Activated CD4-positive, CD25-positive, alpha-beta regulatory T cell treated with anti-CD3 and anti-CD28 coated beads, Interleukin-2, amount 50 U/mL, for 24 hours (primary cell): ENCODE measurements at regions not wholly inside any gene's neighbourhood (a gene's known extent, or its start where the extent isn't known, plus 50 kb on each side); places are given as distances from the start of the nearest gene placed in this dataset.
"Not testable (repeated sequence)": the region's sequence is repeated elsewhere in the genome, so short reads cannot be mapped to it uniquely, and the experiment has no call there.

Experiments used
- ATAC-seq, 2 donors: fragments of 150-1000 bp; cut with Tn5 transposase; one replicate each; pipeline ENCODE4 v1.10.0; 2021; ENCODE audit warnings: mild to moderate bottlenecking in 1 of 2, moderate library complexity in 1 of 2

DNA sequence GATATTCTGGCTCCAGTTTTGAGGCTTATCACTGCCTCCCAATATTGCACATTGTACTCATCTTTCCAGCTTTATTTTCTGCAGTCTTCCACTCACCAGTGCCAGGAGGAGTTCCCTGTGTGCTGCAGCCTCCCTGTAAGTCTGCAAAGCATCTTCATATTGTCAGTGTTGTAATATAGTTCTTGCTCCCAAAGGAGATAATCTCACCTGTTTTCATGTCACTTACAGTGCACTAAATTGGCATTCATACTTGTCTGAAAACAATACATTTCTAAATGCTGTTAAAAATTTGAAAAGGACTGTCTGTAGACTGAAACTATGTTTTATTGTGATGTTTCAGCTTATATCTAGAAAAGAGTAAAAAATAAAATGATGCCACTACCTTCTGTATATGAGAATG, 146.8 kb upstream of the TMTC1 start:
- no peak for ATAC-seq

DNA sequence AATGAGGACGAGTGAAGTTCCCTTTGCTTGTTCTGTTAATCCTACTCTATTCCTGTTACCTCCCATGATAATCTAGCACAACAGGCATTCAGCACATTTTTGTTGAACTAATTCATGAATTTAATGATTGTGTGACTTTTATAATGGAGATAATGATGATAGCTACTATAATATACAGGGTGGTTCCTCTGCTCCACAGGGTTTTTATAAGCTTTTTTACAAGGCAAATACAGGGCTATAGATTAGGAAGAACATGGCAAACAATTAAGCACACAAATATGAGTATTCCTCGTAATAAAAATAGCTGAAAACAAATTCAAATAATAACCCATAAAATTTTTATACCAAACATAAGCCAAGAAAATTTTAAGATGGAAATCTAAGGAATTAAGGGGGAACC, 145.6 kb upstream of the TMTC1 start:
- no peak for ATAC-seq

DNA sequence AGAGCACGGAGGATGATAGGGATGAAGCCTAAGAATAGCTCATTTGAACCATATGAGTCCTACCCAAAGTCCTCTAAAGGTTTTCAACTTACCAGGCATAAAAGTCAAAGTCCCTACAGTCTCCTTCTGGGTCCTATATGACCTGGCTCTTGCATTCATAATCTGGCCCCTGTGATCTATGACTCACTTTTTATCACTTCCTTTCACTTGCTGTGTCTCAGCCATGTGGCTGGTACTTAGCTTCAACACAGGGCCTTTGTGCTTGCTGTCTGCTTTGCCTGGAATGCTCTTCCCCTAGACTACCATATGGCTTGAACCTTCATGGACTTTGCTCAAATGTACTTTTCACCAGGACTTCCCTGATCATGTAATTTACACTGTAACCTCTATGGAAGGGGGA, 137.6 kb upstream of the TMTC1 start:
- ATAC-seq = no peak

GRCh38 chr12:29908157-29908556, 124.4 kb upstream of the TMTC1 start:
- ATAC-seq = no peak

DNA sequence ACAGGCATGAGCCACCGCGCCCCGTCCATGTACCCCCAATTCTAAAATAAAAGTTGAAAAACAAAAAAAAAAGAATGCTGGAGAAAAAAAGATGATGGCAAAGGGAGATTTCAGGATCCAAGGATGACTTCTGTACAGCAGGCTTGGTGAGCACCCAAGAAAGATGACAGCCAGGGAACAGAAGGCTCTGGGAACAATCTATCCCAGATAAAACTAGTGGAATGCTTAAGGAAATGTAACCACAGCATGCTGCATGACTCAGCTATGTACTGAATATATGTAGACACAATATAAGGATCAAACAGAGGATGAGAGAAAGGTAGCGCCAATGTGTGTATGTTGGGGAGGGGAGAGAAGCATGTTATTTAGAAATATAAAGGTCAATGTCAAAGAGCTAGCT, 123.7 kb upstream of the TMTC1 start:
- no peak for ATAC-seq

DNA sequence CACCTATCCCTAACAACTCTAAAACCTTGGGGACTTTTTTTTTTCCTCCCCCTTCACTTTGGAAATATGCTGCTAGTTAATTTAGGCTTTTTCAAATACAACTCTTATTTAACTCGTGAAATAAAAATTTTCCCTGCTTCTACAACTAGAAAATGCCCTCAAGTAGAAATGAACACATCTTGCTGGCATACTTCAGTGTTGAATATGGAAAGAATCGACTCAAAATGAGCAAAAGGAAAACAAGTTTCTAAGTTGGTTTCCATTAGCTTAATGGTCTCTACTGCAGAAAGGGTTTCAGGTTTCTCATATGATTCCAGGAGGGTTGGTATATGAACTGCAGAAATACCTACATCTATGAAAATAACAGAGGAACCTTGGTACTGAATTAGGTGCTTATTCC, 118.3 kb upstream of the TMTC1 start:
- no peak for ATAC-seq

DNA sequence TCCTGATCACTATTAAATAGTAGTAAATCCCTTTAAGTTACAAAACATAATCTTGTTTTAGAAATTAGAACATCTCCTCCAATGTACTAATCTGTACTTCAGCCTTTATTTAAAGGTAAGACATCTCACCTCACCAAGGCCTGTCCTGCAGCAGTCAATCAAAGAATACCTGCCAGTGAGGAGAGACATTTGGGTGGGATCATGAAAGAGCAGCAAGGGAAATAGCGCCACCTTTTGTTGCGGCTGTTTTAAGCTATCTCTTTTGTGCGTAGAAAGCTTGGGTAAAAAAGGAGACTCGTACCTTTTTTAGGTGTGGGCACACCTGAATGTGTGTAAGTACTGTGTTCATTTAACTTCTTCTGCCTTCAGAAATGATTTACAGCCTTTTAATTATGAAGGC, 117.8 kb upstream of the TMTC1 start:
- ATAC-seq = no peak

GRCh38 chr12:29899212-29899931, 115.6 kb upstream of the TMTC1 start:
- no peak for ATAC-seq

DNA sequence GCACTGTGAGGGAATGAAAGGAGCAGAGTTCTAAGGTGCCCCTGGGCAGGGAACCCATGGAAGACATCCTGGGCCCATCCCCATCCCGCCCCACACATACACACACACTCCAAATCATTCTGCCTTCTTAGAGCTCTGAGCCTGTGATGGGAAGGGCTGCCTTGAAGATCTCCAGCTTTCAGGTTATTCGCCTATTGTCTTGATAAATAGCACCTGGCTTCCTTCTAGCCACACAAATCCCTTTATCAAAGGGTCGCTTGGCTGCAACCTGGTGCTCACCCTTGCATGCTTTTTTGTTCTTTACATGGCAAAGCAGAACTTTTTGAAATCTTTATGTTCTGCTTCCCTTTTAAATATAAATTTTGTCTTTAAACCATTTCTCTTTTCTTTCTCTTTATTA, 112.2 kb upstream of the TMTC1 start:
- ATAC-seq = no peak

GRCh38 chr12:29893002-29893401, 109.3 kb upstream of the TMTC1 start:
- no peak for ATAC-seq

DNA sequence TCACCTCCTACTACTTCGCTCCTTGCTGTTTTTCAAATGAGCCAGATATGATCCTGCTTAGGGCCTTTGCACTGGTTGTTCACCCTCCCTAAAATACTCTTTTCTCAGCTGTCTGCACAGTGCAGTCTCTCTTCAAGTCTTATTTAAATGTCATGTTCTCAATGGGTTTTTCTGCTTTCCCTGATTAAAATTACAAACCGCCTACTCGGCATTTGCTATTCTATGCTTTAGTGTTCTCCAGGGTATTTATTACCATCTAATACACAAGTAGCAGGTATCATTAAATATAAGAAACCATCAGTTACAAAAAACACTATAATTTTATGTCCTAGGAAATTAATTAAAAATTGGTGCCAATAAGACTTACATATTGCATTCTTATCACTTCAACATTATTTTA, 108.0 kb upstream of the TMTC1 start:
- no peak for ATAC-seq

DNA sequence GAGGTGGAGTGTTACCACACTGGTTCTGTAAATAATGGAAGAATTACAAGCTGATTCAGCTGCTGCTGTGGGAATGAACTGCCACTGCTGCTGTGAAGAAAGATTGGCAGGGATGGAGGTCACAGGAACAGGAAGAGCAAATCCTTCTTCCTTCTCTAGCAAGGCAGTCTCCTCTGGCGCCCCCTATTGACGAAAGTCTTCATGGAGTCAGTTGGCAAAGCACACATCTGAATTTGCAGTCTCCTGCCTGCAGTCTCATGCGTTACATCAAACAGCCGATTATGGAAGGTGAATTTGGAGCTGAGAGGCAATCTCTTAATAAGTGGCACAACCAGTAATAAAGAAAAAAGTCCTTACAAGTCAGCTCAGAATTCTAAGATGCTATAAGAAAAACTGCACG, 106.0 kb upstream of the TMTC1 start:
- no peak for ATAC-seq

- no peak for ATAC-seq
These were observed 105.0 kb upstream of the TMTC1 start for GRCh38 chr12:29888777-29889176.

DNA sequence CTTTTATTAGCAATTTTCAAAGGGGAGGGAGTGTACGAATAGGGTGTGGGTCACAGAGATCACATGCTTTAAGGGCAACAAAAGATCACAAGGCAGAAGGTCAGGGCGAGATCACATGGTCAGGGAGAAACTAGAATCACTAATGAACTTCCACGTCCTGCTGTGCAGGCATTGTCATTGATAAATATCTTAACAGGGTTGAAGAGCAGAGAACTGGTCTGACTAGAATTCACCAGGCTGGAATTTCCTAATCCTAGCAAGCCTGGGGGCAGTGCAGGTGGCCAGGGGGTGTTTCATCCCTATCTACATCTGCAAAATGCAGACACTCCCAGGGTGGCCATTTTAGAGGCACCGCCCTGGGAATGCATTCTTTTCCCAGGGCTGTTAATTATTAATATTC, 101.2 kb upstream of the TMTC1 start:
- ATAC-seq = not testable (repeated sequence)

DNA sequence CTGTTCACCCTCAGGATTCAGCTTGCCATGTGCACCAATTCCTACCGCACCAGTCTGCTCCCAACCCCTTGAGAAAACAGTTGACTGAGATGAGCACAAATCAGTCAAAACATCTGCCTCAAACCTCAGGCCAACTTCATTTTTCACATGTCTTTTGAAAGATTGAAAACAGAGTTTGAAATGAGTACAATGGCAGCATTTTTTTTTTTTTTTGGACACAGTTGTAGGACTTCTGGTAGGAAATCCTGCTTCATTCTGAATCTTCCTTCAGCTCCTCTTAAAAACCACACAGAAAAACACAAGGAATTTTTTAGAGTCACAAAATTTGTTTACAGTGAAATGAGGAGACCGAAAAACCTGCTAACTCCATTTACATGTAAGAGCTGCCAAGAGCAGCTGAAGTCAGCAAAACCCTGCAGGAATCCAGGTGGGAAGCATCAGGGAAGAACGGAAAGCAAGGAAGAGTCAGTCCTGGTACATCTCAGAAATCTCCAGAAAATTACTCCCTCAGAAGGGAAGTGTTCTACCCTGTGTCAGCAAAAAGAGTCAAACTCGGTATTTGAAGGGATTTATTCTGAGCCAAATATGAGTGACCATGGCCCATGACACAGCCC, 100.3 kb upstream of the TMTC1 start:
- no peak for ATAC-seq

- no peak for ATAC-seq
These were observed 99.8 kb upstream of the TMTC1 start for GRCh38 chr12:29883525-29883924.

DNA sequence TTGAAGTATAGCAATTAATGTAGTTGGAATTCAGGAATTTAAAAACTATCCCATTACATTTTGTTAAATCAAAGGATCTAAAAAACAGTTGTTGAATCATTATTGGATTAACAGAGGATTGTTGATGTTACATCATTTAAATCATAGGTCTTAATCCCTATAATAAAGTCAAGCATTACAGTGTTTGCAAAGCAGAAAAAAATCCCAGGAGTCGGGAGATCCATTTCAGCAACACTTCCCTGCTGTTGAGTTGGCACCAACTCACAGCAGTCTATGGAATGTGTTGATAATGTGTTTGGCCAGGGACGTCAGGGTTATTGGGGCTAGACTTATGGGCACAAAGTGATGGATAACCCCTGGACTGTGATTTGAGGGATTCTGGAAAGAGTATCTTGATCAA, 99.1 kb upstream of the TMTC1 start:
- ATAC-seq = no peak

DNA sequence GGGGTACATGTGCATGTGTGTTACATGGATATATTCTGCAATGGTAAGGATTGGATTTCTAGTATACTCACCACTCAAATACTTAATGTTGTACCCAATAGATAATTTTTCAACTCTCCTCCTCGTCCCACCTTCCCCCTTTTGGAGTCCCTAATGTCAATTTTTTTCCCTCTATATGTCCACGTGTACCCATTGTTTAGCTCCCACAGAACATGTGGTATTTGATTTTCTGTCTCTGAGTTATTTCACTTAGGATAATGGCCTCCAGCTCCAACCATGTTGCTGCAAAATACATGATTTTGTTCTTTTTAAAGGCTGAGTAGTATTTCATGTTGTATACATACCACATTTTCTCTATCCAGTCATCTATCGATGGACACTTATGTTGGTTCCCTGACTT, 97.2 kb upstream of the TMTC1 start:
- ATAC-seq = no peak

DNA sequence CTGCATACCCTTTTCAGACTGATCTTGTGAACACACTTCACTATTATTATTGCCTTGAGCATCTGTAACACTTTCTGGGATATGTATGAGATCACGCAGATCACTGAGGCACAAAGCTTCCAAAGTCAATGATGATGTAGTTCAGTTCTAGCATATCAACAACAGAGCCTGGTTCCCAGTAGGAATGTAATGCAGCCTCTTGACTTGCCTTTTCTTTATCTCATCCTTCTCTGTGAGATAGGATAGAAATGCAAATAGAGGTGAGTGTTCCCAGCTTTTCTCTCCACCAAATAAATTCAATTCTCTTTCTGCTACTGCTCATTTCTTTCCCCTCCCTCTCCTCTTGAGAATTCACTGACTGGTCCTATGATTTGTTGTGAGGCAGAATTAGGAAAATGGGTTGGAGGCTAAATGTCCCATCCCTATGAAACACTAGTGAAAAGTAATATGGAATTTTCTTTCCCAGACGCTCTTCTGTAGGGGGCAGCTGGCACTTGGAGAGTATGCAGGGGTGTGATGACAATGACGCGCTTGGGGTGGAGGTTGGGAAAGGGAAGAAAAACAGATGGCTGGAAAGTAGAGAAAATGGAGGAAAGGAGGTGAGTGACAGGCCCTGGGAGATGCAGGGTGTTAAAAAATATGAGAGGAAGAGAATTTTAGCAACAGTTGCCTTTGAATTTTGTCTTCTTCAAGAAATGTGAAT, 96.0 kb upstream of the TMTC1 start:
- ATAC-seq = no peak

GRCh38 chr12:29869946-29870345, 86.2 kb upstream of the TMTC1 start:
- no peak for ATAC-seq

DNA sequence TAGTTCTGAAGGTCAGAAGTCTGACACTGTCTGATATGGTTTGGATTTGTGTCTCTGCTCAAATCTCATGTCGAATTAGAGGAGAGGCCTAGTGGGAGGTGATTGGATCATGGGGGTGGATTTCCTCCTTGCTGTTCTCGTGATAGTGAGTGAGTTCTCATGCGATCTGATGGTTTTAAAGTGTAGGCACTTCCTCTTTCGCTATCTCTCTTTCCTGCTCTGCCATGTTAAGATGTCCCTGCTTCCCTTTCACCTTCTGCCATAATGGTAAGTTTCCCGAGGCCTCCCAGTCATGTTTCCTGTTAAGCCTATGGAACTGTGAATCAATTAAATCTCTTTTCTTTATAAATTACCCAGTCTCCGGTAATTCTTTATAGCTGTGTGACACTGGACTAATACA, 84.1 kb upstream of the TMTC1 start:
- no peak for ATAC-seq

GRCh38 chr12:29863665-29864064, 79.9 kb upstream of the TMTC1 start:
- no peak for ATAC-seq

DNA sequence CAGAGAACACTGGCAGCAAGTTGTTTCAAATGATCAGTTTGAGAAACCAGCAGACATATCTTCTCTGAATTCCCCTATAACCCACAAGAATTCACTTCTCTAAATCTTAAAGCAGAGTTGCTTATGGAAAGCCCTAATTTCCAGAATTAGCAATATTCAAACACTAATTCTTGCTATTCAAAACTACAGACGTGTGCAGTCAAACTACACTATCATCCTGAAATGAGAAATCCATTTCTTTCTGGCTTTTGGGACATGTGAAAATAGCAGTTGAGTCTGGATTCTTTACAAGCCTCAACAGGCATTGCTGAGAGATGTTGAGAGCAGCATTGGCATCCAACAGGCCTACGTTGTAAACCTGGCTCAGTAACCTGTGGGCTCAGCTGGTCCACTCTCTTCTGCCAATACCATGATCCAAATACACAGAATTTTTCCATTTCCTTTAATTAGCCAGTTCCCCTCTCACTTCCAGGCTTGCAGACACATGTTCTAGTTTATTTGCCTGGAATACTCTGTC, 74.6 kb upstream of the TMTC1 start:
- no peak for ATAC-seq

GRCh38 chr12:29847246-29847645, 63.5 kb upstream of the TMTC1 start:
- no peak for ATAC-seq
